ENCODE measurements at regions not wholly inside any gene's neighbourhood (a gene's known extent, or its start where the extent isn't known, plus 50 kb on each side); places are given as distances from the start of the nearest gene placed in this dataset.

- Histone ChIP-seq H3K36me3 (ENCODE audit: control insufficient read depth in 2 of 2, insufficient read depth in 1 of 2, low read length in 2 of 2) (no peaks in the 10 kb centered on the region), H3K4me3 (ENCODE audit: low read depth, low read length) (no peak overlapping the region), H3K4me1 (ENCODE audit: control insufficient read depth, insufficient read depth, low read length) (no peaks in the 10 kb centered on the region), H3K9me3 (ENCODE audit: control insufficient read depth, insufficient read depth, low read depth, low read length) (no peaks in the 10 kb centered on the region), H3K27ac (ENCODE audit: extremely low read depth, low read depth, low read length) (no peak overlapping the region)
- ChIA-PET CTCF (no interaction called here), POLR2A (no interaction called here)
- TF ChIP-seq, protein P1, sequence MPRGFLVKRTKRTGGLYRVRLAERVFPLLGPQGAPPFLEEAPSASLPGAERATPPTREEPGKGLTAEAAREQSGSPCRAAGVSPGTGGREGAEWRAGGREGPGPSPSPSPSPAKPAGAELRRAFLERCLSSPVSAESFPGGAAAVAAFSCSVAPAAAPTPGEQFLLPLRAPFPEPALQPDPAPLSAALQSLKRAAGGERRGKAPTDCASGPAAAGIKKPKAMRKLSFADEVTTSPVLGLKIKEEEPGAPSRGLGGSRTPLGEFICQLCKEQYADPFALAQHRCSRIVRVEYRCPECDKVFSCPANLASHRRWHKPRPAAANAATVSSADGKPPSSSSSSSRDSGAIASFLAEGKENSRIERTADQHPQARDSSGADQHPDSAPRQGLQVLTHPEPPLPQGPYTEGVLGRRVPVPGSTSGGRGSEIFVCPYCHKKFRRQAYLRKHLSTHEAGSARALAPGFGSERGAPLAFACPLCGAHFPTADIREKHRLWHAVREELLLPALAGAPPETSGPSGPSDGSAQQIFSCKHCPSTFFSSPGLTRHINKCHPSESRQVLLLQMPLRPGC (tag by site-specific recombination; IDR thresholded peaks at IDR 0.05): no peak
- no peak for TF ChIP-seq ZNF549 (tag by site-specific recombination; IDR thresholded peaks at IDR 0.05)
- no peak for TF ChIP-seq ZSCAN30 (tag by site-specific recombination; IDR thresholded peaks at IDR 0.05)
- TF ChIP-seq ZNF791 (tag by site-specific recombination; IDR thresholded peaks at IDR 0.05): no peak
- TF ChIP-seq, protein P2, sequence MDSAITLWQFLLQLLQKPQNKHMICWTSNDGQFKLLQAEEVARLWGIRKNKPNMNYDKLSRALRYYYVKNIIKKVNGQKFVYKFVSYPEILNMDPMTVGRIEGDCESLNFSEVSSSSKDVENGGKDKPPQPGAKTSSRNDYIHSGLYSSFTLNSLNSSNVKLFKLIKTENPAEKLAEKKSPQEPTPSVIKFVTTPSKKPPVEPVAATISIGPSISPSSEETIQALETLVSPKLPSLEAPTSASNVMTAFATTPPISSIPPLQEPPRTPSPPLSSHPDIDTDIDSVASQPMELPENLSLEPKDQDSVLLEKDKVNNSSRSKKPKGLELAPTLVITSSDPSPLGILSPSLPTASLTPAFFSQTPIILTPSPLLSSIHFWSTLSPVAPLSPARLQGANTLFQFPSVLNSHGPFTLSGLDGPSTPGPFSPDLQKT (IDR thresholded peaks at IDR 0.05; ENCODE audit: borderline replicate concordance, low read depth, low read length): no peak
- TF ChIP-seq ZNF214 (tag by site-specific recombination; IDR thresholded peaks at IDR 0.05; ENCODE audit: borderline replicate concordance): no peak
- TF ChIP-seq, protein P3, sequence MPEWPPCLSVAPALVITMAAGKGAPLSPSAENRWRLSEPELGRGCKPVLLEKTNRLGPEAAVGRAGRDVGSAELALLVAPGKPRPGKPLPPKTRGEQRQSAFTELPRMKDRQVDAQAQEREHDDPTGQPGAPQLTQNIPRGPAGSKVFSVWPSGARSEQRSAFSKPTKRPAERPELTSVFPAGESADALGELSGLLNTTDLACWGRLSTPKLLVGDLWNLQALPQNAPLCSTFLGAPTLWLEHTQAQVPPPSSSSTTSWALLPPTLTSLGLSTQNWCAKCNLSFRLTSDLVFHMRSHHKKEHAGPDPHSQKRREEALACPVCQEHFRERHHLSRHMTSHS (tag by site-specific recombination; IDR thresholded peaks at IDR 0.05): no peak
- TF ChIP-seq SP7 (tag by site-specific recombination; IDR thresholded peaks at IDR 0.05): no peak
- TF ChIP-seq FEZF1 (tag by site-specific recombination; IDR thresholded peaks at IDR 0.05): no peak
- TF ChIP-seq ZNF335 (tag by site-specific recombination; conservative IDR thresholded peaks at IDR 0.05): no peak
- no peak for TF ChIP-seq REPIN1 (tag by site-specific recombination; IDR thresholded peaks at IDR 0.05; ENCODE audit: low read depth)
Observed at GRCh38 chr2:19479666-19480065, 121.2 kb upstream of the OSR1 start.

- CTCF ChIA-PET: no interaction called here
Observed at GRCh38 chr2:19478409-19478808, 120.0 kb upstream of the OSR1 start.

DNA sequence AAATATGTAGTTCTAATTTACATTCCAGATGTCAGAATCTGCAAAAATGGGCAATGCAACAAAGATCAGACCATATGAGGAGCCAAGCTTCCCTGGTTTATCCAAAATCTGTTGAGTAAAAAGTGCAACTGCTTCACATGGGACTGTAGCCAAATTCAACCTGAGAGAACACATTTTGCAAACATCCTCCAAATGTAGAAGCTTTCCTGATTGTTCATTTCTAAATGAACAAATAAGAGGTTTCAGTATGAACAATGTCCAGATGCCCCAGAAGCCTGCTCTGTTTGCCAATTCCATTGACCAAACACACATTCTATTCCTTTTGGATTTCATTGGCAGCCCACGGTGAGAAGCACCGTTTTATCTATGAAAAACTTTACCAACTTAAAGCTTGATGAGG is 117.9 kb upstream of the OSR1 start:
- Histone ChIP-seq H3K9me3 (ENCODE audit: control insufficient read depth, insufficient read depth, low read depth, low read length) (no peaks in the 10 kb centered on the region), H3K36me3 (ENCODE audit: control insufficient read depth in 2 of 2, insufficient read depth in 1 of 2, low read length in 2 of 2) (no peaks in the 10 kb centered on the region), H3K4me3 (ENCODE audit: low read depth, low read length) (no peak overlapping the region), H3K4me1 (ENCODE audit: control insufficient read depth, insufficient read depth, low read length) (no peaks in the 10 kb centered on the region), H3K27ac (ENCODE audit: extremely low read depth, low read depth, low read length) (no peak overlapping the region)
- TF ChIP-seq, protein P4, sequence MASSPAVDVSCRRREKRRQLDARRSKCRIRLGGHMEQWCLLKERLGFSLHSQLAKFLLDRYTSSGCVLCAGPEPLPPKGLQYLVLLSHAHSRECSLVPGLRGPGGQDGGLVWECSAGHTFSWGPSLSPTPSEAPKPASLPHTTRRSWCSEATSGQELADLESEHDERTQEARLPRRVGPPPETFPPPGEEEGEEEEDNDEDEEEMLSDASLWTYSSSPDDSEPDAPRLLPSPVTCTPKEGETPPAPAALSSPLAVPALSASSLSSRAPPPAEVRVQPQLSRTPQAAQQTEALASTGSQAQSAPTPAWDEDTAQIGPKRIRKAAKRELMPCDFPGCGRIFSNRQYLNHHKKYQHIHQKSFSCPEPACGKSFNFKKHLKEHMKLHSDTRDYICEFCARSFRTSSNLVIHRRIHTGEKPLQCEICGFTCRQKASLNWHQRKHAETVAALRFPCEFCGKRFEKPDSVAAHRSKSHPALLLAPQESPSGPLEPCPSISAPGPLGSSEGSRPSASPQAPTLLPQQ (tag by site-specific recombination; IDR thresholded peaks at IDR 0.05): no peak
- POLR2A ChIA-PET: no interaction called here
- CTCF ChIA-PET: interaction anchor here (0.8 kb wide), 1 partner anchor 202 kb away, joined by 3 read pairs; no protein-coding TSS in a partner anchor

More at GRCh38 chr2:19478409-19478808, 120.0 kb upstream of the OSR1 start:
- Histone ChIP-seq H3K4me1 (ENCODE audit: control insufficient read depth, insufficient read depth, low read length) (no peaks in the 10 kb centered on the region), H3K27ac (ENCODE audit: extremely low read depth, low read depth, low read length) (no peak overlapping the region), H3K9me3 (ENCODE audit: control insufficient read depth, insufficient read depth, low read depth, low read length) (no peaks in the 10 kb centered on the region), H3K4me3 (ENCODE audit: low read depth, low read length) (no peak overlapping the region), H3K36me3 (ENCODE audit: control insufficient read depth in 2 of 2, insufficient read depth in 1 of 2, low read length in 2 of 2) (no peaks in the 10 kb centered on the region)
- TF ChIP-seq ZNF548 (tag by site-specific recombination; IDR thresholded peaks at IDR 0.05) (no peak), HOXA7 (CRISPR knock-in tag; IDR thresholded peaks at IDR 0.05; ENCODE audit: borderline replicate concordance) (no peak), ZFP69B (tag by site-specific recombination; IDR thresholded peaks at IDR 0.05) (no peak)
- POLR2A ChIA-PET: no interaction called here
